Middle frontal gyrus (tissue), 1 donor: ENCODE measurements at regions not wholly inside any gene's neighbourhood (a gene's known extent, or its start where the extent isn't known, plus 50 kb on each side); places are given as distances from the start of the nearest gene placed in this dataset.
"Not testable (repeated sequence)": the region's sequence is repeated elsewhere in the genome, so short reads cannot be mapped to it uniquely, and the experiment has no call there.

ENCODE experiments used
- DNase-seq: peaks from one replicate; pipeline ENCODE4 v3.0.0-alpha.2; 2015; ENCODE audit warnings: low spot score; ENCODE audit errors: extremely low spot score

- not testable (repeated sequence) for DNase-seq
These were observed 73.5 kb downstream of the NPIPA8 start for GRCh38 chr16:18263046-18263445.

GRCh38 chr16:18261848-18262247, 74.7 kb downstream of the NPIPA8 start:
- DNase-seq = not testable (repeated sequence)

GRCh38 chr16:18259496-18260176, 76.9 kb downstream of the NPIPA8 start:
- DNase-seq = not testable (repeated sequence)

GRCh38 chr16:18252943-18253342, 83.6 kb downstream of the NPIPA8 start:
- not testable (repeated sequence) for DNase-seq

GRCh38 chr16:18230505-18230904, 106.0 kb downstream of the NPIPA8 start:
- not testable (repeated sequence) for DNase-seq

- not testable (repeated sequence) for DNase-seq
These were observed 114.2 kb downstream of the NPIPA8 start for GRCh38 chr16:18222054-18223009.

GRCh38 chr16:18217741-18218140, 118.8 kb downstream of the NPIPA8 start:
- not testable (repeated sequence) for DNase-seq

GRCh38 chr16:18216814-18217213, 119.7 kb downstream of the NPIPA8 start:
- not testable (repeated sequence) for DNase-seq

GRCh38 chr16:18213810-18214209, 122.7 kb downstream of the NPIPA8 start:
- DNase-seq = not testable (repeated sequence)

- not testable (repeated sequence) for DNase-seq
These were observed 125.0 kb downstream of the NPIPA8 start for GRCh38 chr16:18211505-18211904.

- not testable (repeated sequence) for DNase-seq
These were observed 131.8 kb downstream of the NPIPA8 start for GRCh38 chr16:18204786-18205185.

GRCh38 chr16:18204309-18204708, 132.2 kb downstream of the NPIPA8 start:
- not testable (repeated sequence) for DNase-seq

- DNase-seq = not testable (repeated sequence)
These were observed 135.0 kb downstream of the NPIPA8 start for GRCh38 chr16:18201511-18201910.

GRCh38 chr16:18192389-18192788, 144.1 kb downstream of the NPIPA8 start:
- DNase-seq = not testable (repeated sequence)

GRCh38 chr16:18190179-18190578, 146.4 kb downstream of the NPIPA8 start:
- not testable (repeated sequence) for DNase-seq

- not testable (repeated sequence) for DNase-seq
These were observed 151.8 kb downstream of the NPIPA8 start for GRCh38 chr16:18184755-18185154.

- not testable (repeated sequence) for DNase-seq
These were observed 155.5 kb downstream of the NPIPA8 start for GRCh38 chr16:18181028-18181427.

- not testable (repeated sequence) for DNase-seq
These were observed 162.5 kb downstream of the NPIPA8 start for GRCh38 chr16:18173945-18174497.

- not testable (repeated sequence) for DNase-seq
These were observed 174.2 kb downstream of the NPIPA8 start for GRCh38 chr16:18162293-18162692.

GRCh38 chr16:18161224-18161623, 175.3 kb downstream of the NPIPA8 start:
- DNase-seq = not testable (repeated sequence)

- not testable (repeated sequence) for DNase-seq
These were observed 177.4 kb downstream of the NPIPA8 start for GRCh38 chr16:18159185-18159584.

GRCh38 chr16:18157854-18158253, 178.7 kb downstream of the NPIPA8 start:
- not testable (repeated sequence) for DNase-seq
